Calu3 (cell line): ENCODE measurements at regions not wholly inside any gene's neighbourhood (a gene's known extent, or its start where the extent isn't known, plus 50 kb on each side); places are given as distances from the start of the nearest gene placed in this dataset.

Experiments
- BruUV-seq: library from RNA; stranded (reverse); fragments of 400-500 nt; replicated peaks from 2 replicates; lab custom pipeline; 2021; lab: Mats Ljungman, UMichigan
- CTCF ChIA-PET: fragments of 300-600 bp; sonication (Branson Sonifier 250); formaldehyde crosslinking; loops from one replicate; lab custom pipeline; 2022; ENCODE audit warnings: antibody characterized with exemption; lab: Charles Lee
- DNase-seq: peaks from one replicate; pipeline ENCODE4 v3.0.0; 2022
- H3K27ac Mint-ChIP-seq: one replicate; pipeline ENCODE4 v1.8.0; 2022; ENCODE audit warnings: mixed read lengths; ENCODE audit not compliant: unreplicated experiment
- H3K27me3 Mint-ChIP-seq: one replicate; pipeline ENCODE4 v1.8.0; 2022; ENCODE audit warnings: mixed read lengths; ENCODE audit not compliant: unreplicated experiment
- H3K36me3 Mint-ChIP-seq: one replicate; pipeline ENCODE4 v1.8.0; 2022; ENCODE audit warnings: mild to moderate bottlenecking, moderate library complexity, mixed read lengths; ENCODE audit not compliant: insufficient read depth, unreplicated experiment
- H3K4me1 Mint-ChIP-seq: one replicate; pipeline ENCODE4 v1.8.0; 2022; ENCODE audit warnings: mild to moderate bottlenecking, low read depth, mixed read lengths; ENCODE audit not compliant: unreplicated experiment
- H3K4me3 Mint-ChIP-seq: one replicate; pipeline ENCODE4 v1.8.0; 2022; ENCODE audit warnings: mild to moderate bottlenecking, low read depth, moderate library complexity, mixed read lengths; ENCODE audit not compliant: unreplicated experiment
- H3K9me3 Mint-ChIP-seq: one replicate; pipeline ENCODE4 v1.8.0; 2022; ENCODE audit warnings: low read depth, mixed read lengths; ENCODE audit not compliant: unreplicated experiment
- intact Hi-C: fragments of 100-400 bp; cut with micrococcal nuclease; formaldehyde crosslinking; loops from one replicate; pipeline ENCODE4 v1.10.0; 2022; ENCODE audit not compliant: unreplicated experiment
- TF ChIP-seq, protein P1 (sequence below): fragments of 200-600 bp; IDR thresholded peaks from one replicate; pipeline ENCODE4 v1.8.0; 2022; ENCODE audit warnings: antibody characterized with exemption; ENCODE audit not compliant: unreplicated experiment

- peaks cover 2% of the 10 kb centered on the region for H3K27me3 Mint-ChIP-seq
- DNase-seq, result no peak
- intact Hi-C loops, result no loop called here
- H3K4me1 Mint-ChIP-seq, result no peaks in the 10 kb centered on the region
- TF ChIP-seq, protein P1, sequence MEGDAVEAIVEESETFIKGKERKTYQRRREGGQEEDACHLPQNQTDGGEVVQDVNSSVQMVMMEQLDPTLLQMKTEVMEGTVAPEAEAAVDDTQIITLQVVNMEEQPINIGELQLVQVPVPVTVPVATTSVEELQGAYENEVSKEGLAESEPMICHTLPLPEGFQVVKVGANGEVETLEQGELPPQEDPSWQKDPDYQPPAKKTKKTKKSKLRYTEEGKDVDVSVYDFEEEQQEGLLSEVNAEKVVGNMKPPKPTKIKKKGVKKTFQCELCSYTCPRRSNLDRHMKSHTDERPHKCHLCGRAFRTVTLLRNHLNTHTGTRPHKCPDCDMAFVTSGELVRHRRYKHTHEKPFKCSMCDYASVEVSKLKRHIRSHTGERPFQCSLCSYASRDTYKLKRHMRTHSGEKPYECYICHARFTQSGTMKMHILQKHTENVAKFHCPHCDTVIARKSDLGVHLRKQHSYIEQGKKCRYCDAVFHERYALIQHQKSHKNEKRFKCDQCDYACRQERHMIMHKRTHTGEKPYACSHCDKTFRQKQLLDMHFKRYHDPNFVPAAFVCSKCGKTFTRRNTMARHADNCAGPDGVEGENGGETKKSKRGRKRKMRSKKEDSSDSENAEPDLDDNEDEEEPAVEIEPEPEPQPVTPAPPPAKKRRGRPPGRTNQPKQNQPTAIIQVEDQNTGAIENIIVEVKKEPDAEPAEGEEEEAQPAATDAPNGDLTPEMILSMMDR, result no peak
- no TSS peak for BruUV-seq
- no peak overlapping the region for H3K4me3 Mint-ChIP-seq
- H3K27ac Mint-ChIP-seq, result no peak overlapping the region
- no peaks in the 10 kb centered on the region for H3K9me3 Mint-ChIP-seq
- H3K36me3 Mint-ChIP-seq, result no peaks in the 10 kb centered on the region
- CTCF ChIA-PET, result interaction anchor here (0.6 kb wide), 1 partner anchor 8 kb away, joined by 14 read pairs; no protein-coding TSS in a partner anchor
These were observed 177.4 kb upstream of the UBL3 start for GRCh38 chr13:30027569-30028455.

DNA sequence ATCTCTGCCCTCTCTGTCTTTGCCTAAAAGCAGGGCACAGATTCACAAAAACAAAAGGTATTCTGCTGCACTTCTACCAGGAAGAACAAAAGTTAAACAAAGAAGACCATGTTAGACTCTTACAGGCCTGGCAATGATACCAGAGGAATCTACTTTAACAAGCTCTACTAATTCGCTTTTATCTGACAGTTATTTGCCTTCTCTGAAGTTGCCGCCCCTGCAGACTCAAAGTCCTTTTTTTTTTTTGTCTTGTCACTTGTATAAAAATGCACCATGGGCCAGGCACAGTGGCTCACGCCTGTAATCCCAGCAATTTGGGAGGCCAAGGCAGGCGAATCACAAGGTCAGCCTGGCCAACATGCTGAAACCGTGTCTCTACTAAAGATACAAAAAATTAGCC, 176.5 kb upstream of the UBL3 start:
- H3K4me3 Mint-ChIP-seq, result no peak overlapping the region
- TF ChIP-seq, protein P1, result no peak
- H3K27ac Mint-ChIP-seq, result no peak overlapping the region
- CTCF ChIA-PET, result no interaction called here
- BruUV-seq, result no TSS peak
- H3K36me3 Mint-ChIP-seq, result no peaks in the 10 kb centered on the region
- intact Hi-C loops, result no loop called here
- DNase-seq, result no peak
- no peaks in the 10 kb centered on the region for H3K9me3 Mint-ChIP-seq
- no peaks in the 10 kb centered on the region for H3K4me1 Mint-ChIP-seq
- H3K27me3 Mint-ChIP-seq, result no peaks in the 10 kb centered on the region

- TF ChIP-seq, protein P1, result no peak
- no peaks in the 10 kb centered on the region for H3K9me3 Mint-ChIP-seq
- intact Hi-C loops, result no loop called here
- no peaks in the 10 kb centered on the region for H3K27me3 Mint-ChIP-seq
- BruUV-seq, result no TSS peak
- CTCF ChIA-PET, result no interaction called here
- no peaks in the 10 kb centered on the region for H3K4me1 Mint-ChIP-seq
- no peak overlapping the region for H3K27ac Mint-ChIP-seq
- H3K4me3 Mint-ChIP-seq, result no peak overlapping the region
- no peak for DNase-seq
- no peaks in the 10 kb centered on the region for H3K36me3 Mint-ChIP-seq
These were observed 175.7 kb upstream of the UBL3 start for GRCh38 chr13:30026093-30026492.

DNA sequence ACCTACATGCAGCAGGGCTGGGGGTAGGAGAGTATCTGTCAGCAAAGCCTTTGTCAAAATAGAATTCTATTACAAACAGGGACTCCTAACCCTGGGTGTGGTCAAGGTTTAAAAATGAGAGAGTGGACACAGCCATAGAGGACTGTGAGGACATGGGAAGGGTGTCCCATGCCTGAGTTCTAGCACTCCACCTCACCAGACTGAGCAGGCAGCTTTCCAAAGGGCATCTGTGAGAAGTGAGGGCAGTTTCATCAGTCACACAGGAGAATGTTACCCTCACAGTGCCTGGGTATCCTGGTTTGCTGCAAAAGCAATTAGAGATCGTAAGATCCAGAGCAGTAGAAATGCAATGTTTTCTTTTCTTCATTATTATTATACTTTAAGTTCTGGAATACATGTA, 174.9 kb upstream of the UBL3 start:
- no TSS peak for BruUV-seq
- CTCF ChIA-PET, result interaction anchor here (0.6 kb wide), 1 partner anchor 497 kb away, joined by 4 read pairs; no protein-coding TSS in a partner anchor
- H3K36me3 Mint-ChIP-seq, result no peaks in the 10 kb centered on the region
- DNase-seq, result no peak
- intact Hi-C loops, result no loop called here
- H3K27ac Mint-ChIP-seq, result no peak overlapping the region
- TF ChIP-seq, protein P1, result no peak
- no peaks in the 10 kb centered on the region for H3K27me3 Mint-ChIP-seq
- no peaks in the 10 kb centered on the region for H3K9me3 Mint-ChIP-seq
- H3K4me1 Mint-ChIP-seq, result no peaks in the 10 kb centered on the region
- H3K4me3 Mint-ChIP-seq, result no peak overlapping the region
